ENCODE measurements at regions not wholly inside any gene's neighbourhood (a gene's known extent, or its start where the extent isn't known, plus 50 kb on each side); places are given as distances from the start of the nearest gene placed in this dataset.
A peak's percentile ranks its signal among the peaks of the same experiment; 100 is the strongest.
"Not testable (repeated sequence)": the region's sequence is repeated elsewhere in the genome, so short reads cannot be mapped to it uniquely, and the experiment has no call there.

DNA sequence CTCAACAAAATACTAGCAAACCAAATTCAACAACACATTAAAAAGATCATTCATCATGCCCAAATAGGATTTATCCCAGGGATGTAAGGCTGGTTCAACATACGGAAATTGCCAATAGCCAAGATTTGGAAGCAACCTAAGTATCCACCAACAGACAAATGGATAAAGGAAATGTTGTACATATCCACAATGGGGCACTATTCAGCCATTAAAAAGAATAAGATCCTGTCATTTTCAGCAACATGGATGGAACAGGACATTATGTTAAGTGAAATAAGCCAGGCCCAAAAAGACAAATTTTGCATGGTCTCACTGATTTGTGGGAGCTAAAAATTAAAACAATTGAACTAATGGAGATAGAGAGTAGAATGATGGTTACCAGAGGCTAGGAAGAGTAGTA is 82.0 kb upstream of the FAM241A start:
- DNase-seq: no peak

DNA sequence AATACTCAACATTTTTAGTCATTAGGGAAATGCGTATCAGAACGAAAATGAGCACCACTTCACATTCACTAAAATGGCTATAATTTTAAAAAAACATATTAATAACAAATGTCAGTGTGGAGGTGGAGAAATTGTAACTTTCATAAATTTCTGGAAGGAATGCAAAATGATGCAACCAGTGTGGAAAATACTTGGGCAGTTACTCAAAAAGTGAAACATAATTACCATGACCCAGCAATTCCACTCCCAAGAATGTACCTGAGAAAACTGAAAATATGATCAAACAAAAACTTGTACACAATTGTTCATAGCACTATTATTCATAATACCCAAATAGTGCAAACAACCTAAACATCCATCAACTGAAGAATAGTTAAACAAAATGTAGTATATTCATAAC is 76.1 kb upstream of the FAM241A start:
- no peak for DNase-seq

DNA sequence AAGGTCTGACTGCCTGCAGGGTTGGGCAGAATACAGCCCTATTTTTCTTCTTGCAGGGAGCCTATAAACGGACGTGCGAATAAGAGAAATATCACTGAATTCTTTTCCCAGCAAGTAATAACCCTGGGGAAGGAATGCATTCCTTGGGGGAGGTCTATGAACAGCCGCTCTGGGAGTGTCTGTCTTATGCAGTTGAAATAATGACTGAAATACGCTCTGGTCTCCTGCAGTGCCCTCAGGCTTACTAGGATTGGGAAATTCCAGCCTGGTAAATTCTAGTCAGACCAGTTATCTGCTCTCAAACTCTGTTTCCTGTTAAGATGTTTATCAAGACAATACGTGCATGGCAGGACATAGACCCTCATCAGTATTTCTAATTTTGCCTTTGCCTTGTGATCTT is 72.1 kb upstream of the FAM241A start:
- DNase-seq: no peak

DNA sequence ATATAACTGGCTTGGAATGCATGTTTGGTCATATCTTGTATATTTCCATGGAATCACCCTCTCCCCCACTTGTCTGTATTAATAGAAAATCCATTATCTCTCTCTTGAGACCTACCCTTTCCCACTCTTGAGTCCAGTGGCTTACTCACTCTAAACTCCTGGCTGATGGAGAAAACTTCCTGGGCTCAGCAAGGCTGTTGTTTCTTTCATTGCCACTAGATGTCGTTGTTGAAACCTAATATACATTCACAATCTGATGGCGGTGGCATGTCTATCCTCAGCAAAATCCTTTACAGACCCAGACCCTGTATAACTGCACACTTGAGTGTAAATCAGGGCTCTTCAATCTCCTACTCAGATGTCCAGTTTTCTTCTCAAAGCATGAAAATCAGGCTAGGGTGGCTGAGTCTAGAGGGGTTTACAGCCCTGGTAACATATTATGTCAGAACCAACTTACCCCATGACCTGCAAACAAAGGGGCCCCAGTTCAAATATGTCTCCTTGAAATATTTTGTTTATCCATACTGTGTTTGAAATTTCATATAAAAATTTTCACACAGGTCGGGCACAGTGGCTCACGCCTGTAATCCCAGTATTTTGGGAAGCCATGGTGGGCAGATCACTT is 70.0 kb upstream of the FAM241A start:
- DNase-seq: peak; percentile 66

DNA sequence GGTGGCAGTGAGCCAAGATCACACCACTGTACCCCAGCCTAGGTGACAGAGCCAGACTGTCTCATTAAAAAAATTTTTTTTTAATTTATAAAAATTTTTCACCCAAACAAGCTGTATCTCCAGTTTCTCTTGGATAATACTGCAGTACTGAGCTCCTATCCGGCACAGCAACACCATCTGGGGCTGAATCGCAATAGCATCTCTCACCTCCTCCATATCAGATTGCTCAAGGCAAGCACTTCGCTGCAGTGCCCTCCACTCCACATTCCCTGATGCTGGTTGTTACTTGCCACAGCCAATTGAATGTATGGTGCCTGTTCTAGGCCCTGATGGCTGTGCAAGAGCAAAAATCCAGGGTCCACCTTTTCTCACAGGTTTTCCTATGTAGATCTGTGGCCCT is 69.3 kb upstream of the FAM241A start:
- no peak for DNase-seq

DNA sequence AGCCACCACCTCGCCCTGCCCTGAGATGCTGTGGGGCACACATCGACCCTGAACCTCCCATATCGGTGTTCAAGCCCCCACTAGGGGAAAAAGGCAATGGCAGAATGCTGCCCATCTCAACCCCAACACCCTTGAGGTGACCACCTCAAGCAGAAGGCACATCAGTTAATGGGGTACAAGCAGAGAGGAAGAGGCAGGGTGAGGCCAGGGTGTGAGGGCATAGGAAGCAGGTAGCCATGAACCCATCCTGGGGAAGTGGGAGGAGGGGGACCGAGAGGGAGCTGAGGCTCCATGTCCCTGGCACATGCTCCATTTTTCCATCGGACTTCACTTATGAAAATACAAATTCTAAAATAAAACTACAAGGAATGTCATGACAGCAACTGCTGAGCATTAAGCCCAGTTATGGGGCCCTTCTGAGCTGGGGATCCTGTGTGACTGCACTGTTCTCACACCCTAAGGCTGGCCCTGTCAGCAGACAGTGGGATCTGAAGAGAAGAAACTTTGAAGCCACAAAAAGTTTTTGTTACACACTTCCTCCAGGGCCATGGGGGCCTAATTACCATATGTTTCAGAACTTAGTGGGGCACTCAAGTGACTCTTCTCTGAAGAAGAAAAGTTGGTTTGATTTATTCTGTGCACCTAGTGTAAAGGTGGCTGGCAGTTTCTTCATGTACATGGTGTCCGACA is 68.2 kb upstream of the FAM241A start:
- DNase-seq: no peak

DNA sequence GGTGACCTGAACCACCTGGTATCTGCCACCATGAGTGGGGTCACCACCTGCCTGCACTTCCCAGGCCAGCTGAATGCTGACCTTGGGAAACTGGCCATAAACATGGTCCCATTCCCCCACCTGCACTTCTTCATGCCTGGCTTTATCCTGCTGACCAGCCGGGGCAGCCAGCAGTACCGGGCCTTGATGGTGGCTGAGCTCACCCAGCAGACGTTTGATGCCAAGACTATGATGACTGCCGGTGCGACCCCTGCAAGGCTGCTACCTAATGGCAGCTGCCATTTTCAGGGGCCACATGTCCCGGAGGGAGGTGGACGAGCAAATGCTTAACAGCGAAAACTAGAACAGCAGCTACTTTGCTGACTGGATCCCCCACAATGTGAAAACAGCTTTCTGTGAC is 67.5 kb upstream of the FAM241A start:
- no peak for DNase-seq

DNA sequence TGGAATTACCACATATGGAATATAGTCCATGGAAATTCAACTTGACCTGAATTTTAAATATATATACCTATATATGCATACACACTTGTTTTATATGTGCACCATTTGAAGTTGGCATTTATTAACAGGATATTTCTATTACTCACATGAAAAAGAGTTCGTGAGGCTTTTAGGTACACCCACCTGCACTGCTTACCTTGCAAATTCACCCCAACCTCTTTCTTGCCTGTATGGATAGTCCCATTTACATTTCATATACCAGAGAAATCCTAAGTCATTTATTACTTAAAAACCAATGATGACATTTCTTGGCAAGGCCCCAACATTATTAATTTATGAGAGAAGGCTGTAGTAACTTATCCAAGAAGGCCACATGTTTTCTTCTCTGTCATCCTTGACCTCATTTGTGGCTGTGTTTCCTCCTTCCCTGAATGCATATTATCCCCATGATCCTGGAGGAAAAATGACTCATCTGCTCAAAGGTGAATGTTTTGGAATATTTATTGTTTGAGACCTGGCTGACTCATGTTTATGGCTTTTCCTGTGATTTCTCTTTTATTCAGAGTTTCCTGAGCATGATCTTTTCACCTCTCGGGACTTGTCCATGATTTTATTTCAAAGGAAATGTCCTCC is 62.2 kb upstream of the FAM241A start:
- no peak for DNase-seq

DNA sequence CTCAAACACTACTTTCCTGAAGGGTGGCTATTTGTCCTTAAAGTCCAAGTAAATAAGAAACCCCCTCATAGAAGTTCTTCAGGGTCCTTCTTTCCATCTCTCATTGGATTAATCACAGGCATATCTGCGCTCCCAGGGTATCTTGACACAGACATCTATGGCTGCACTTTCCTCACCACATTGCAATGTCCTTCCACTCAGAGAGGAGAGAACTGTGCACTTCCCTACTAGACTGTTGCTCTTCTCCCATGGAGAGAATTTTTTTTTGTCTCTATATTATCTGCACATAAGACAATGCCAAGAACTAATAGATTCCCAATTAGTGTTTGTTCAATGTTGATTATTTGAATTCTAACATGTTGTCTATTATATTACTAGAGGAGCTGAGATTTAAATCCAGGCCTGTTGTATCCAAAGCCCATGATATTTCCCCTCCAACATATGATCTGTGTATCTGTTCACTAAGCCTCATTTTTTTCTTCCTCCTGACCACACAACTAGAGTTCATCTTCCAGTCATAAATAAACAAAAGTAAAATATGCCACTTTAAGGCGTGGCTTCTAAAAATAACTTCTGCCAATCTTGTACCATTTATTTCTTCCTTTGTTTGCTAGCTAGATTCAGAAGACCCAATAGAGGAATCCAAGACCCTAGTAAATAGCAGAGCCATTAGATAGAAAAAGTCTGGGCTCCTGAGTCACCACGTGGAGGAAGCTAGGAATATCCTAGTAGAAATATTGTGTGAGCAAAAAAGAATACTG is 61.5 kb upstream of the FAM241A start:
- no peak for DNase-seq

DNA sequence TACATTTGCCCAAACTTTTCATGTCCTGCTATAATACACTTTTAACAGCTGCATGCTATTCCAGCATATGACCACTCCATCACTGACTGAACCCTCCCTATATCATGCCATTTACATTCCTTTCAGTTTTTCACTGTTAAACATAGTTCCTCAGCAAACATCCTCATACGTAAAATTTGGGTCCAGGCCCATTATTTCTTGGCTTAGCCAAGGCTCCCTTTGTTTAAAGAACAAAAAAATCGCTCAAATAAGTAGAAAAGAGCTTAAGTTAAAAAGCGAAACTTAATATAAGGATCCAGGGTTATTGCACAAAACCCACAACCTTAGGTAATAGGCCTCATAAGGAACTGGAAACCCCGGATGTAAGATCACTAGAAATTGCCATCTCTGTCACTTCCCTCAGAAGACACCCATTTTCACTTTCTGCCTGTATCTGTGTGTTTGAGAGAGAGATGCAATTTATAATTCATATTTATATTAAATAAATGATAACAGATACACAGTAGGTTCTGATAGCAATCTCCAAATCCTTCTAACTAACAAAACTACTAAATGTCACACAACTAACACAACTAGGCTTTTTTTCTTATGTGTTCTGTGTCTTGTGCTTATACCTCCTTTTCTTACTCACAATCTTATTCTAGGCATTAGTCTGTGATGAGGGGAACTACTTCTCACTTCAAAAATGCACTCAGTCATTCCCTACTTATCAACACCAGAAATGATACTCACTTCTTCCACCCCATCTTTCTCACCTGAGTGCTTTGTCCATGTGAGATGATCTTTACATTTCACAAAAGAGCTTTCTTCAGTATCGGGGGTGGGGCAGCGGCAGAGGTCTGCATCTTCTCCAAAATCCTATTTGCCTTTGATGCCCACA is 59.9 kb upstream of the FAM241A start:
- no peak for DNase-seq

DNA sequence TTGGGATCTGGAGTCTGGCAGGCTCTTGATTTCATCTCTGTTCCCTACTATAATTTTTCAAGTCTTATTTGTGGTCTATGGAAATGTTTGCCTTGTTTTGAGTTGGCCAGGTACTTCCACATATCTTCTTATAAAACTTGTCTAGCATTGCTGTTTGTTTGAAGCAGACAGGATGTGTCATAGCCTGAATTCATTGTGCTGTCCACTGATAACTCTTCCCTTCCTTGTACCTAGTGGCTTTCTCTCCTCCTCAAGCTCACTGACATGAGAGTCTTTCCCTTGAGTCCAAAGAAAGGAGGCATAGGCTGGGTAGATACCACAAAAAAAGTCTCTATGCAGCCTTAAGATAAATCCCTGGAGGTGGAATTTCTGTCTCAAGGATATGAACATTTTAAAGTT is 59.2 kb upstream of the FAM241A start:
- no peak for DNase-seq

DNA sequence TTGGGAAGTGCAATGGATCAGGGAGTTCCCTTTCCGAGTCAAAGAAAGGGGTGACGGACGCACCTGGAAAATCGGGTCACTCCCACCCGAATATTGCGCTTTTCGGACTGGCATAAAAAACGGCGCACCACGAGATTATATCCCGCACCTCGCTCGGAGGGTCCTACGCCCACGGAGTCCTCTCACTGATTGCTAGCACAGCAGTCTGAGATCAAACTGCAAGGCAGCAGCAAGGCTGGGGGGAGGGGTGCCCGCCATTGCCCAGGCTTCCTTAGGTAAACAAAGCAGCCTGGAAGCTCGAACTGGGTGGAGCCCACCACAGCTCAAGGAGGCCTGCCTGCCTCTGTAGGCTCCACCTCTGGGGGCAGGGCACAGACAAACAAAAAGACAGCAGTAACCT is 58.6 kb upstream of the FAM241A start:
- DNase-seq: not testable (repeated sequence)

DNA sequence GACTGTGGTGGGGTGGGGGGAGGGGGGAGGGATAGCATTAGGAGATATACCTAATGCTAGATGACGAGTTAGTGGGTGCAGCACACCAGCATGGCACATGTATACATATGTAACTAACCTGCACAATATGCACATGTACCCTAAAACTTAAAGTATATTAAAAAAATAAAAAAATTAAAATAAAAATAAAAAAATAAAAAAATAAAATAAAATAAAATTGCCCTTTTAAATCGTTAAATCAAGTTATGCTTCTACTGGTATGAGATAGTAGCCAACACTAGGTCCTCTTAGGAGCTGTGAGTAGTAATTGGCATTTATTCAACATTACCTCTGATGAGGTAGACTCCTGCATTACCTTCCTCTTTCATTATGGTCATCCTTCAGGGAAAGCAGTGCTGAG is 52.9 kb upstream of the FAM241A start:
- DNase-seq: not testable (repeated sequence)

DNA sequence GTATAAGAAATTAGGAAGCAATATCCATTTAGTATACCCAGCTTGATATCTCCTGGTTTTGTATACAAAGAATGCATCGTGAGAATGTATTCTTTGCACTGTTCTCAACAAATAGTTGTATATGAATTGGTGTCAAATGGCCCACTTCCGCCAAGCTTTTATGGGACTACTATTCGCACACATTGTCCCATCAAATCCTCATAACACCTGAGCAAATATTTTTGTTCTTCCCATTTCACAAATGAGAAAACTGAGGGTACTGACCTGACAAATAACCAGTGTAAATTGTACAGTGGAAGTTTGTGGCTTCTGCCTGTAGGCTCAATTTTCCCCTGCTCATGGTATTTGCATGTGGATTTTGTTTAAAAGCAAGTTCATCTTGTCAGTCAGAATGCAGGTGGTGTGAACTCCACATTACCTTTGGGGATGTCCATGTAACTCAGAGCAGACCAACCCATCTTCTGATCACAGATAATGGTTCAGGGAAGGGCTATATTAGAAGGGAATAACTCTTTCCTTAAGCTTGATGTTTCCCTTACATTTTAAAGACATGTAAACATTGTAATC is 51.5 kb upstream of the FAM241A start:
- DNase-seq: no peak

DNA sequence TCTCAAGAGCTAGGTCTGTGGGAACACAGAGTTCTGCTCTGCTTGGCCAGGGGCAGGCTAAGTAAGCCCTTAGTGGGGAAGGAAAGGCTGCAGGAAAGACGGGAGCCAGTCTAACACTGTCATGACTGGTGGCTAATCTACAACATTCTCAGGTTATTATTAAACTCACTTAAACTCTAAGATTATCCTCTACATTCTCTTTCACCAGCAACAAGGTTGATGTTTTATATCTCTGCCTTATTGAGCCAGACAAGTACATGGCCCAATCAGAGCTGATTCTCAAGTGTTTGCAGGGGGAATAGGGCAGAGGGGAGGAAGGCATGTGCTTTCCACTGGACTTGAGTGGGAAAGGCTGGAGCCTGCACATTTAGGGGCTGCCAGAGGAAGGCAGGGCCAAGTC is 50.9 kb upstream of the FAM241A start:
- no peak for DNase-seq

Data from activated CD4-positive, alpha-beta T cell treated with anti-CD3 and anti-CD28 coated beads, Interleukin-2, amount 50 U/mL, for 16 hours (primary cell).